ENCODE measurements at regions not wholly inside any gene's neighbourhood (a gene's known extent, or its start where the extent isn't known, plus 50 kb on each side); places are given as distances from the start of the nearest gene placed in this dataset.

GRCh38 chr5:119820608-119821007 is 191.2 kb downstream of the FAM170A start:
- TF ChIP-seq POLR2AphosphoS5 (IDR thresholded peaks at IDR 0.05) (no peak), CTCF (IDR thresholded peaks at IDR 0.05) (no peak), POLR2A (IDR thresholded peaks at IDR 0.05) (no peak)
- no peak for DNase-seq (ENCODE audit: low spot score in 2 of 2)
- Histone ChIP-seq H3K27ac (no peak overlapping the region), H3K9me3 (no peaks in the 10 kb centered on the region), H3K4me1 (no peaks in the 10 kb centered on the region), H3K27me3 (no peaks in the 10 kb centered on the region), H3K4me3 (no peak overlapping the region), H3K36me3 (no peaks in the 10 kb centered on the region)
- intact Hi-C loops (cut with DNase I; ENCODE audit: low total_unique reads), result no loop called here

- no peaks in the 10 kb centered on the region for H3K4me1 ChIP-seq
- no peaks in the 10 kb centered on the region for H3K9me3 ChIP-seq
- no peak overlapping the region for H3K27ac ChIP-seq
- intact Hi-C loops (cut with DNase I; ENCODE audit: low total_unique reads), result no loop called here
- TF ChIP-seq CTCF (IDR thresholded peaks at IDR 0.05), result no peak
- no peaks in the 10 kb centered on the region for H3K36me3 ChIP-seq
- H3K4me3 ChIP-seq, result no peak overlapping the region
- no peaks in the 10 kb centered on the region for H3K27me3 ChIP-seq
- no peak for DNase-seq (ENCODE audit: low spot score in 2 of 2)
These were observed 199.2 kb downstream of the FAM170A start for GRCh38 chr5:119828541-119828940.

- intact Hi-C loops (cut with DNase I; ENCODE audit: low total_unique reads), result no loop called here
- no peaks in the 10 kb centered on the region for H3K36me3 ChIP-seq
- H3K27ac ChIP-seq, result no peak overlapping the region
- DNase-seq (ENCODE audit: low spot score in 2 of 2), result no peak
- TF ChIP-seq POLR2A (IDR thresholded peaks at IDR 0.05), result no peak
- no peak for TF ChIP-seq POLR2AphosphoS5 (IDR thresholded peaks at IDR 0.05)
- TF ChIP-seq CTCF (IDR thresholded peaks at IDR 0.05), result no peak
- H3K4me3 ChIP-seq, result no peak overlapping the region
- H3K4me1 ChIP-seq, result no peaks in the 10 kb centered on the region
- H3K9me3 ChIP-seq, result no peaks in the 10 kb centered on the region
- no peaks in the 10 kb centered on the region for H3K27me3 ChIP-seq
These were observed 200.0 kb downstream of the FAM170A start for GRCh38 chr5:119829341-119829740.

- no peaks in the 10 kb centered on the region for H3K4me1 ChIP-seq
- no peak for TF ChIP-seq POLR2AphosphoS5 (IDR thresholded peaks at IDR 0.05)
- no peak for TF ChIP-seq CTCF (IDR thresholded peaks at IDR 0.05)
- TF ChIP-seq POLR2A (IDR thresholded peaks at IDR 0.05), result no peak
- intact Hi-C loops (cut with DNase I; ENCODE audit: low total_unique reads), result no loop called here
- H3K9me3 ChIP-seq, result no peaks in the 10 kb centered on the region
- no peak for DNase-seq (ENCODE audit: low spot score in 2 of 2)
- H3K27ac ChIP-seq, result no peak overlapping the region
- no peaks in the 10 kb centered on the region for H3K27me3 ChIP-seq
- H3K36me3 ChIP-seq, result no peaks in the 10 kb centered on the region
- H3K4me3 ChIP-seq, result no peak overlapping the region
These were observed 203.8 kb downstream of the FAM170A start for GRCh38 chr5:119833176-119833575.

- no peaks in the 10 kb centered on the region for H3K9me3 ChIP-seq
- H3K4me3 ChIP-seq, result no peak overlapping the region
- TF ChIP-seq POLR2AphosphoS5 (IDR thresholded peaks at IDR 0.05), result no peak
- TF ChIP-seq POLR2A (IDR thresholded peaks at IDR 0.05), result no peak
- intact Hi-C loops (cut with DNase I; ENCODE audit: low total_unique reads), result no loop called here
- no peak for DNase-seq (ENCODE audit: low spot score in 2 of 2)
- H3K4me1 ChIP-seq, result no peaks in the 10 kb centered on the region
- H3K27ac ChIP-seq, result no peak overlapping the region
- H3K27me3 ChIP-seq, result no peaks in the 10 kb centered on the region
- no peaks in the 10 kb centered on the region for H3K36me3 ChIP-seq
These were observed 210.8 kb downstream of the FAM170A start for GRCh38 chr5:119840175-119840574.

DNA sequence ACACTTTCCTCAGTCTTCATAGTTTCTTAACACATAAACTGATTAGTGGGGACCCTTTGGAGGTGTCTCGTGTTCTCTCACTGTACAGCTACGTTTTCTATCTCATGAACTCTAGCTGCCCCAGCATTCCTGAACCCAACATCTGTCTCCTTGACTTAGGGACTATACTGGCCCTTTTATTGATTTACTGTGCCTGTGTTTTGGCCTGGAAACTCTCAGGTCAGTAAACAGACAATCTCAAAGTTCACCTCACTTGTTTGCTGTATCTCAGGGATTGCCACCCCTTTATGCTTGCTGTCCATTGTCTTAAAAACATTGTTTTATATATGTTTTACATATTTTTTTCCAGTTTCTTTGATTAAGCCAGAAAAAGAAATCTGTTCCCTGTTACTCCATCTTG is 222.8 kb downstream of the FAM170A start:
- no peaks in the 10 kb centered on the region for H3K9me3 ChIP-seq
- no peak overlapping the region for H3K4me3 ChIP-seq
- H3K27ac ChIP-seq, result no peak overlapping the region
- no peak for TF ChIP-seq POLR2A (IDR thresholded peaks at IDR 0.05)
- TF ChIP-seq CTCF (IDR thresholded peaks at IDR 0.05), result no peak
- no peak for TF ChIP-seq POLR2AphosphoS5 (IDR thresholded peaks at IDR 0.05)
- no peaks in the 10 kb centered on the region for H3K36me3 ChIP-seq
- no peak for DNase-seq (ENCODE audit: low spot score in 2 of 2)
- no peaks in the 10 kb centered on the region for H3K4me1 ChIP-seq
- intact Hi-C loops (cut with DNase I; ENCODE audit: low total_unique reads), result no loop called here
- no peaks in the 10 kb centered on the region for H3K27me3 ChIP-seq
